ENCODE measurements at regions not wholly inside any gene's neighbourhood (a gene's known extent, or its start where the extent isn't known, plus 50 kb on each side); places are given as distances from the start of the nearest gene placed in this dataset.
A peak's percentile ranks its signal among the peaks of the same experiment; 100 is the strongest.

DNA sequence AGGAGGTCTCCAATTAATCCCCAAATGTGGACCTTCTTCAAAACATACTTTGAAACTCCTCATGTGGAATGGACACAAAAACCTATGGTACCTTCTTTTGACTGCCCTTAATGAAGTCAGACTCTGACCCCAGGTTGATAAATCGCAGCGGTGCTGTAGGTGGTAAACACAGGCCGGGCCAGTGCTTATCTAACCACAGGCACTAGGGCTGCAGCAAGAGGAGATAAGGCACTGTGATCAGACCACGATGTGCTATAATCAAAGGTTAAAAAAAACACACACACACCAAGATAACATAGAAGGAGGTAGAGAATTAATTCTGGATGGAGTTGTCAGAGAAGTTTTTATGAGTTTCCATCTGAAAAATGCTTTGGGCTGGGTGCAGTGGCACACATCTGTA is 52.3 kb upstream of the SIPA1L2 start:
- DNase-seq = no peak

DNA sequence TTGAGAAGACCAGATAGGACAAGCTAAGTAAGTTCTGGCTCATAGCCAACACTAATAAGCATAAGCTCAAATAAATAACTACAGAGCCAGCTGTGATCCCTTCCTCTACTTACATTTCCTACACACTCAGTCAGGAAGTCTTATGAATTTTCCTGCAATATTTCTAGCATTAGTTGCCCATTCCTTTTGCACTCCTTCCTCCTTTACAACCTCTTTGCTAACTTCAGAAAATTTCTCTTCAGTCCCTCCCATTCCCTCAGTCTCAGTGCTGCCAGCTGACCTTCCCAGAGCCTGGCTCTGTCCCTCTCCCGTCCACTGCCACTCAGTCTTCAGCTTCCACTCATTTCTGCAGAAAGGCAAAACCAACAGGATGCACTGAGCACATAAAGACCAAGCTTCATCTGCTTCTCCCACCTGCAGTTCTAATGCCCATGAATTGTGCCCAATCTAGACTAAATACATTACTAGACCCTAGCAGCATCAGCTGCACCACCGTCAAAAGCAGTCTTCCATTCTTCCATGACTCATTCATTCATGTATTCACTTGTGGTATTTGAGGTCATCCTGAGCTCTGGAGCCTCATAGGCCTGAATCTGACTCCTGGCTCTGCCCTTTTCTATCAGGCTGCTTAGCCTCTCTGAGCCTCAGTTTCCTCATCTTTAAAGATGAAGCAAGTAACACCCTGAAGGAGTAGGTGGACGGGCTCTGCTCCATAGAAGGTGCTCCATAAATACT is 54.6 kb upstream of the SIPA1L2 start:
- no peak for DNase-seq

DNA sequence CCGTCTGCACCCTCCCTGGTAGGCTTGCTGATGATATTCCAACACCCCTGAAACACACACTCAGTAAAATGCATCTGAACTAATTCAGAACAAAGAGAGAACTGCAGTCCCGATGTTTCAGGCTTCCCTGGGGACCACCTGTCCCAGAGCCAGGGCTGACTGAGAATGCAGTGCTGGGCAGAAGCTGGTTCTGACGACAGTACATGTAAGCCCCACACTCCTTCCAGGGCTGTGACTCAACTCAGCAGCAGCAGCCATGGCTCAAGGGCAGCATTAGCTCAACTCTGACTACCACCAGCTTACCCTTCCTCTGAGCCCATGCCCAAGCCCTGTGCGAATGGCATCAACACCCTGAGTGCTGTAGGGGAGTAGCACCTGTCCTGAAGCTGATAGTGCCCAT is 56.4 kb upstream of the SIPA1L2 start:
- DNase-seq = no peak

DNA sequence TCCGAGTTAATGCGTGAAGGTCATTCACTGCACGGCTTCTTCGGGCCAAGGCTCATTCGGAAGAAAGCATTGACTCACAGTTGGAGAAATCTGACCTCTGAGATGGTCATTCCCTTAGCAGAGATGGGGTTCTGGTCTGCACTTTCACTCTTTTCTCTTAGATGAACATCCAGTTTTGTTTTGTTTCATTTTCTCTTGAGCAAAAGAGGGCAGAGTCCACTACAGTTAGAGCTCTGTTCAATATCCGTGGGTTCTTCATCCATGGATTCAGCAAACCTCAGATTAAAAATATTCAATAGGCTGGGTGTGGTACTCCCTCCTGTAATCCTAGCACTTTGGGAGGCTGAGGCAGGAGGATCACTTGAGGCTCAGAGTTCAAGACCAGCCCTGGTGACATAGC is 57.4 kb upstream of the SIPA1L2 start:
- DNase-seq = no peak

DNA sequence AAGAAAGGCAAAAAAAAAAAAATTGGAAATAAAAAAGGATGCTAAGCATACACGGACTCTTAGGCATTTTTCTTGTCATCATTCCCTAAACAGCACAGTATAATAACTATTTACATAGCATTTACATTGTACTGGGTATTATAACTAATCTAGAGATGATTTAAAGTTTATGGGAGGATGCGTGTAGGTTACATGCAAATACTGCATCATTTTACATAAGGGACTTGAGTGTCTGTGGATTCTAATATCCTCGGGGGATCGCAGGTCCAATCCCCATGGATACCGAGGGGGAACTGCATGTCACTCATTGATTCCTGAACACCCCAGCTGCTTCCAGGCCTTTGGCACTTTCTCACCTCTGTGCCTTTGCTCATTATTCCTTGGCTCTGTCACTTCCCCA is 57.8 kb upstream of the SIPA1L2 start:
- DNase-seq = no peak

DNA sequence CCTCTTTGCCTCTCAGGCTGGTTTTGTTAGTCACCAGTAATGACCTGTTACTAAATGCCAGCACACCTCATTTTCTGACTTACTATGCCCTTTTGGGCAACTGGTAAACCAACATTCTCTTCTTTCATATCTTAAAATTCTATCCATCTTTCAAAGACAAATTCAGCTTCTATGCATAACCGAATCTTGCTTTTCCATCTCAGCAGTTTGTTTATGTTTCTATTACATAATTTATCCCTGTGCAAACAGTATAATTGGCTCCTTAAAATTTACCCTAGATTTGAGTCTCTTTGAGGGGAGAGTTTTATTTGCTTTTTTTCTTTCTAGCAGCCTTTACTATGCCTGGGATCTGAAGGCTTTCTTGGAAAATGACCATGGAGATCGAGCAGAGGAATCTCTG is 58.5 kb upstream of the SIPA1L2 start:
- DNase-seq = no peak

DNA sequence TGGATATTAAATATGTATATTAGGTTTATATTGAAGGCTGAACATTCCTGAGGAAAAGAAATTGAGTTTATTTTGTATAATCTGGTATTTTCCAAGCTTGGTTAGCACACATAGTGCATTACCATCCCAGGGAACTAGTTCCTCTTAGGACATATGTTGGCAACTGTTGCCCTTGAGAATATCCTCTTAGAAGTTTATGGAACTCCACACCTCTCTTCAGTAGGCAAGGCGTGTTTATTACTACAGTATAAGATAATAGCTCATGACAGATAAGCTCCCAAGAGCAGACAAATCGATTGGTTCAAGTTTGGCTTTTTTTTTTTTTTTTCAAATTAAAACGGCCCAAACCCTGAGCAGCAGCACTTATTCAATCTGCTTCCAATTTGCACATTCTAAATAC is 59.8 kb upstream of the SIPA1L2 start:
- no peak for DNase-seq

DNA sequence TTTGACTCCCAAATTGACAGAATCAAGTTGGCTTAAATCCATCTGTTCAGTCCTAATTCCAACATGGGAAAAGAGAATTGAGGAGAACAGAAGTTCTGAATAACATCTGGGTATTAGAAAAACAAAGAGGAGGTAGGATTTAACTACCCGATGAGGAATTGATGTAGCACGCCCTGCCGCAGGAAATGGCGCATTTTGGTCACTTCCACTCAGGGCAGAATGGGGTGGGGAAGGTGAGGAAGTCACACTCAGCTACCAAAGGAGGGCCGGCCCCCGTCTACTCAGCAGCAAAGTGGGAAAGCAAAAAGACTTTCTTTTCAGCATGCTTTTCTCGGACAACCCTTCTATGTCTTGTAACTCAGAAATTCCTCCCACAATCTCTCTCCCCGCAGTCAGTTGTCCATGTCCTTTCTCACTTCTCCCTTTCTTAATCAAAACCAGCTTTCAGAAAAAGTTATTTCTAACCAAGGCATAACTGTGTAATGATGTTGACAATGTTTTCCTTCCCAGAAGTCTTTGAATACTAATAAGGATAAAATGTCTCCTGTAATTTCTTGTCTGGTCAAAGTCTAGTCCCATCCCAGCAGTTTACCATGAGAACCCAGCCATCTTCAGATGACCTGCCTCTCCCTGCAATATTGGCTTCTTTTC is 60.5 kb upstream of the SIPA1L2 start:
- DNase-seq = no peak

DNA sequence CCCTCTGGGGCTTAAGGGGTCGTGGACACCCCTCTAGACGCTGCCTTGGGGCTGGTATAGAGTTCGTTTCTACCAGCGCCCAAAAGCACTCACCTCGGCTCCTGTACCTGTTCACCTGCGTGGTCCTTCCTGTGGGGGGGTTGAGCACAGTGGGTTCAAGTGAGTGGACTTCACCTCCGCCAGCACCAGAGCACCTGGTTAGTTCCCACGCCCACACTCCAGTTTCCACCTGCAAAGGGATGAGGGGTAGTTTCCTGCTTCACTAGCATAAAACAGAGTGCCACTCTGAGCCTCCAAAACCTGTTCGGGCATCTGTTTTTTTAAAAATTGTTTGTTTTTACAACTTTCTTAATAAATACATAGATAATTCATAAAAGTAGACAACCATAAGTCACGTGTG is 64.5 kb upstream of the SIPA1L2 start:
- no peak for DNase-seq

DNA sequence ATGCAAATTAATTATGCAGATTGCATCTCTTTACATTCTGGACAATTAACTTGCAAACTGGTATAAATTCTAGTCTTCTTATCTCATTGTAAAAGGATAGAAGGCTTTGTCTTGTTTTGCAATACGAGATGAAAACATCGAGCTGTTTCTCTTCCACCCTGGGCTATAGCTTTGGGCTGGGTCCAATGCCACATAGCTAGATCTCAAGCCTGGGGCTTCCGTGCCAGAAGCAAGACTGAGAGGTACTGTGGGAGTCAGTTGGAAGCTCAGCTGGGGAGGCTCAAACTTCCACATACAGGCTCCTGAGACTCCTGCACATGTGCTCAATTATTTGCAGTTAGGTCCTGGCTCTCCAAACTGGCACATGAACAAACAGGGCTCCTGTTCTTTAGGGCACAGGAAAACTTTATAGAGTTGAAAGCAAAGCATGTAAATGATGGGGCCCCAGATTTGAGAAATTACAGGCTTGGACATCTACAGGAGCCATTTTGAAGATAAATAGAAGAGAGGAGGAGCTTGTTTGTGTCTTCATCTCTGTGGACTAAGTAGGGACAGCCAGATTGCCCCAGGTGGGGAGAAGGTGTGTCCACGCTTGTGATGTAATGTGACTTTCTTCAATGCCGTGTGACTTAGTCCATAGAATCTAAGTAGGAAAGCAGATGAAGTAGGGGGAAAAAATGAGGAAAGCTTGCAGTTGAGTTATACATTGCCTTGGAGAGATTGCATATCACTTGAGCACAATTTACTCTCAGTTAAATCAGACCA is 65.9 kb upstream of the SIPA1L2 start:
- DNase-seq = no peak

DNA sequence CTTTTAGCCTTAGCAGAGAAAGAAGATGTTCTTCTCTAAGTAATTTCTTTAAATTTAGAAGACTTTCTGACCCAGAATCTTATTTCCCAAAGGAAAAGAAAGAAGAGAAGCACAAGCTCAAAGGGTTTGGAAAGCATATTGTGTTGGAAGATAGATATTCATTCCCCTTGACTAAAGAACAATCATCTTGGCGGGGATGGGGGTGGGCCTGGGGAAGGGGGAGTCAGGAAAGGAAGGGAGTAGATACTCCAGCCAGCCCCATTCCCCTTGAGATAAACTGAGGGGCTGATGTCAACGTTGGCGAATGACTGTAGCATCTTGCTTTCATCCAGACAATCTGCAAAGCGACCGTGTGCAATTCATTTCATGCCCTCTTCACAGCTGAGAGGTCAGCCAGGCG is 66.5 kb upstream of the SIPA1L2 start:
- no peak for DNase-seq

DNA sequence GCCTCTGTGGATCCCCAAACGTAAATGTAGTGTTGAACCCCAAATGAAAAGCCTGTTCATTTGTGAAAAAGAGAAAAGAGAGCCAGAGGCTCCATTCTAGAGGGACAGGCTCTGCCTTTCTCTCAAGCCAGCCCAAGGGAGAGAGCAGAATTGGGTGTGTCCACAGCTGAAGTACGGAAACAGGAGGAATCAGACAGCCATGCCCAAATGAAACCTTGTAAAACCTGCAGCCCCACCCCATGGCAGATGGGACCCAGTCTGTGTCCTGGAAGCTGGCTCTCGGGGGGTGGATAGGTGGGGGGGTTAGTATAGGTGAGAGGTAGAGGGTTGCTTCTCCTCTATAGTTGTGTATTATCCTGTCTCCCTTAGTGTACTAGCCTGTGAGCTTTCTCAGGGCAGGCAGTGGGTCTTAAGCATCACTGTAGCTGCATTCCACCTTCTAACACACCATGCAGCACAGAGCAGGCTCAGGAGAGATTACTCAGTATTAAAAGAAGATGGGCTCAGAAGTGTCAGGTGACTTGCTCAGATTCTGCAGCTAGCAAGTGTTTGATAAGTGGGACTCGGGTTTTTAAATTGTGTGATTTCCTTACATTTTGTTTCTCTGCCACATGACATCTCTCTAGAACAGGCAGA is 67.4 kb upstream of the SIPA1L2 start:
- DNase-seq = no peak

DNA sequence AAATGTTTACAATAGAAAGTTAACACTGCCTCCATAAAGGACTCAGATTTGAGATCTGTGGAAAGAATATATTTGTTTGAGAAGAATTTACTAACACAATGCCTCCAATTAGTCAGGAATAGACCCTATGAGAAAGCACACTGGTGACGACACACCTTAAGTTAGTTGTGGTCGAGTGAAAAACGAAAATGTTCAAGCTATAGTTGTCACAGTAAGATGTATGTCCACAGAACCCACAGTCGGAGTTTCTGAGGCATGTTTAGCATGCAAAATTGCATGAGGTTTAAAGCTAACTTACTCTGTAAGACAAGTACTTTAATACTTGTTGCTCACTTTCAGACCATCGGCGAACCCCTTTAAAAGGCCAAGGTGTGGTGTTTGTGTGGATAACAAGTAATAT is 69.9 kb upstream of the SIPA1L2 start:
- no peak for DNase-seq

DNA sequence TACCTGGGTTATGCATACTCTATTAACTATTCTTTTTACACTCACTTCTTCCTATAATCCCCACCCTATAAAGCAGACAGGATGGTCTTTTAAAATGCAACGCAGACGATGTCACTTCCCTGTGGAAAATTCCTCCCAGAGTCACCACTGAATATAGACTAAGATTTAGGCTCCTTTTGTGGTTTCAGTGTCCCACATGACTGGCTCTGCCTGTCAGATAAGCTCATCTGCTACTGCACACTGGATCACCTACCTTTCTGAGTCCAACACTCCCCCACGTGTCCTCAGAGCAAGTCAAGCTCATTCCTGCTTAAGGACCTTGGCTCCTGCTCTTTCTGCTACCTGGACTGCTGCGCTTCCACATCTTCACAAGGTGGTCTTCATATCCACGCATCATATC is 73.0 kb upstream of the SIPA1L2 start:
- no peak for DNase-seq

DNA sequence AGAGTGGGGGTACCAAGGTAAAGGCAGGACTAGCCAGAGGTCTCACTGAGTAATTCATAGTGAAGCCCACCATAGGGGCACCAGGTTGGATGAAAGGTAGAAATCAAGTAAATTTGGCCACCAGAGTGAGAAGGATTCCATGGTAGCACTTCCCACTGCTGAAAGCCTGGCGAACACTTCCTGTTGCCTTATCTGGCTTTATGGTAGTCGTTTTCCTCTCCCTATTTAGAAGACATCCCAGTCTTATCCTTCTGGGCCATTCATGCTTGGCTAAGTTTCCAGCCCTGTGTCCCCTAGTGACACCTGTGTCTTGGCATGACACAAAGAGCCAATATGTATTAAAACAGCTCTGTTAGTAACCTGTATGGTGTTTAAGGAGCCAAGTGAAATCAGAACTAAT is 74.3 kb upstream of the SIPA1L2 start:
- DNase-seq = no peak

DNA sequence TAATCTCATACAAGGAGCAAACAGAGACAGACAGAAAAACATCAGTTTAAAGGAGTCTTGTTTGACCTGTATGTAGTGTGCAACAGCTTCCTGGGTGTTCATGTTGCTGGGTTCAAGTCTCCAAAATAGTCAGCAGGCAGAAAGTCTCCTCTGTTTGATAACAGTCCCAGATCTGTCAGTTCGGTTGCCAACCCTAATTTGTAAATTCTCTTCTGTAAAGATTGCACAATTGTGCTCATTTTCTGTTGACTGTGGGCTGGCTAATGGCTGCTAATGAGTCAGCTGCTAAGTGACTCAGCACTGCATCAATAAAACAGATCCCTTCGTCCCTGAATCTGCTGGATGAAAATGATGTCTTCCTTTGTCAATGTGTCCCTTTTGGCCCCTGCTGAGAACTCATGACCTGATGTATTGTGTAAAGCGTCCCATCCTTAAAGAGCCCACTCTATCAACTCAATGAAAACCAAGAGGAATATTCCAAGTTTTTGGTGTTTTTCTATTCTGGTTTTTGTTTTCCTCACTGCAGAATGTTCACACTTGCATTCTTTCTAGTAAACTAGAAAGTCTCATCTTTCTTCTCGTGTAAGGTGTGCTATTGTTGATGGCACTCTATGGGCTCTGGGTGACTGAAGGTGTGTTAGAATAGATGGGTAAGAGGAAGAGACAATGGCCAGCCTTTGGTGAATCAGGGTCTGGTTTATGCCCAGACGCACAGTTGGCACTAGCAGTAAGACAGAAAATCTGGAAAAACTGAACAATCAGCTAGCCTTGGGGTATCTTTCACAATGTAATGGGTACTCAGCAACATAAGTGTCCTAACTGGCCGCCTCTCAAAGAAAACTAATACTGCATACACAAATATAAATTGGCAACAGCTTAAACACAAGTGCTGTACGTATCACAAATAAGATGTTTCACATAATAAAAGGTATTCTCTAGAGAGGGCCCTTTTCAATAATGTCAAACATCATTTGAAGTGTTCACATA is 75.1 kb upstream of the SIPA1L2 start:
- peak in 1 of 2 donors; percentile 22 for DNase-seq

DNA sequence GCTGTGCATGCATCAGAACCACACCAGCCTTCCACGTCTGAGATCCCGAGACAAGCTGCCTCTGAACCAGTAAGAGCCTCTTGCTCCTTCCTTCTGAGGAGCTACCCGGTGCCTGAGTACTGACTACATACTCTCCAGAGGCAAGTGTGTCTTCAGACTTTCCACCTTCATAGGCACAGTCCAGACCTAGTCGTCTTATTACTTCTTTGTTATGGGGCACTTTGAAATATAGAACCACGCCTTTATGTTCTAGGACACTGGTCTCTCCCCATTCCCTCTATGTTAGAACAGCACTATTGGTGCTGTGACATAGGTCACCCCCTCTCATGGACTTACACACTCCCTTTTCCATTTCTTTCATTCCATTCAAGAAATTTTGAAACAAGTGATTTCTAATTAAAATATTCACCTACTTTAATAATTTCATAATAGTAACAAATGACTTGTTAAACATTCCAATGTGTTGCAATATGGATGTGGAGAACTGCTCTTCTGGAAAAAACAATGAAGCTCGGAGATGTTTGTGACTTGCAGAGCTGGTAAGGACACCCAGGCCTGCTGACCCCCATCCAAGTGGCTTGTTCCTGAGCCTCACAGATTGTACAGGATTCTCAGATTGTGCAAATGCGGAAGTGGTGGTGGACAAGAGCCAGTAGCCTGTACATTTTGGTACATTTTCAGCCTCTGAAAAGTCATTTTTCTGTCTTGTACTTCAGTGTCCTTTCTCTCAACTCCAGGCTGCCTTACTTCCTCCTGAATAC is 76.1 kb upstream of the SIPA1L2 start:
- DNase-seq = no peak

DNA sequence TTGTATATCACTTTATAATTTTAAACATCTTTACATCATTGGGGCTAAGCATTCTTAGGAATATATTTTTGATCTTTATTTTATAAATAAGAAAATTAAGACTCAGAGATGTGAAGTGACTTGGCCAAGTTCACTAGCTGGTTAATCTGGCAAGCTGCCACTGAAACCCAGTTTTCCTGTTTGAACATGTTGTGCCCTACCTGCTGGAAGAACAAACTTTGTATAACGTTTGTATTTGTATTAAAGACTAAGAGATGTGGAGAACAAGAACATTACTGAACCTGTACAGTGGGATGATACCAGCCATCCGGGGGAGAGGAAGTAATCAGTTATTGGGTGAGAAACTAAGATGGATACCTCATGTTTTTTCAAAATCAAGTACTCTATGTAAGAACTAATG is 77.2 kb upstream of the SIPA1L2 start:
- DNase-seq = no peak

DNA sequence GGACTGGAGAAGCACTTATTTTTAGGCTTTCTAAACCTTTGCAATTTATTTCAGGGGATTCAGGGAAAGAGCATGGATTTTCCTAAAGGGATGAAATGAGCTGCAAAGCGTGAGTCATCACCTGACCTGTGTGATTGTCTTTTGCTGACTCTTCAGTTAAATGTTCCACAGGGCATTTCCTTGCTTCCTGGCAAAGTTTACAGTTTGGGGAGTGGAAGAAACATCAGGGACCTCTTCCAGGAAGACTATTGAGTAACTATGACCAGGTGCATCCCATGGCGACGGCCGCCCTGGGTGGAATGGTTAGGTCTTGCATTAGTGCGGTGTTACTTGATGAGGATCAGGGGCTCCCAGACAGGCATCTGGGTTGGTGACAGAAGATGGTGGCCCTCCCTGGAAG is 79.5 kb upstream of the SIPA1L2 start:
- DNase-seq = no peak

DNA sequence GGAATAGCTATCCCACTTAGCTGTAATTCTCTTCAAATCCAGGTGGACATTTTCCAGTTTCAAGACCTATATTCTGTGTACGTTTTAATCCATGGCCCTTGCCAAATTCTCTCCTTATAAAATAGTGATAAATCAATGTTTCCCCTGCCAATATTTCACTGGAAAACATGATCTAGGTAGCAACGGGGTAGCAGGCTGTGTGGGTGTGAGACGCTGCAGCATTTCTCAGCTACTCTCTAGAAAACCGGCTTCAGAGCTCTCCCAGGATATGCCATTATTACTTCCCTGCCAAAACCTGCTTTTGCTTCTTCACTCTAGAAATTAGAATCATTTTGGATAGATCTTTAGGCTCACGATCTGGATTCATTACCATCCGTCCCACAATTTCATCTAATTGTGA is 82.1 kb upstream of the SIPA1L2 start:
- DNase-seq = no peak

DNA sequence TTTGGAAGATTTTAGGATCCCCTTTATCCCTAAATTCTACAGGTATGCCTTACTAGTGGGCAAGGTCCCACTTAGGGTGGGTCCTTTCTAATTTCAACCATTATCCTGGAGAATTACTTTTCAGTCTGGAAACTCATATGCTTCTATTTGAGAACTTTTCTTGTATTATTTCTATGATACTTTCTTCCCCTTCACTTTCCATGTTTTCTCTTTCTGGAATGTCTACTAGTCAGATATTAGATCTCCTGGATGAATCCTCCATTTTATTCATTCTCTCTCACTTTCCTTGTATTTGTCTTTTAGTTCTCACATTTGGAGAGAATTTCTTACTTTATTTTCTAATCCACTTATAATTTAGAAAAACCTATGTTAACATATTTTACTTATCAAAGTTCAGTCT is 83.9 kb upstream of the SIPA1L2 start:
- no peak for DNase-seq

DNA sequence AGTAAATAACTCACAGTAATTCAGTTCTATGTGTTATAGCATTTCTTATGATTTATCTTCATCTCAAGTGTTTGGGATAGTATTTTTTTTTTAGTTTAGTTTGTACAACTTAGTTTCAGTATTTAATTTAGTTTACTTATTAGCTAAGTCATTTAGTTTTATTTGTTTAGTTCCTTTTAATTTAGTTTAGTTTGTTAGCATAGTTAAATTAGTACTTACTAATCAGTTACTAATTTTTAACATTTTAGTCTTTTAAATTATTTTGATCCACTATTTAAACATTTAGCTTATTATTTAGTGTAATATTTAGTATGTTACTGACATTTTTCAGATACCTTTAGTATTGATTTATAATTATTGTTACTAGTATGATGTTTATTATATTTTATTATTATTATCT is 85.2 kb upstream of the SIPA1L2 start:
- no peak for DNase-seq

All from CD4-positive, alpha-beta T cell treated with Interleukin-4 for 1 hour (primary cell).